GM19463 (cell line): ENCODE measurements at regions not wholly inside any gene's neighbourhood (a gene's known extent, or its start where the extent isn't known, plus 50 kb on each side); places are given as distances from the start of the nearest gene placed in this dataset.
"Not testable (repeated sequence)": the region's sequence is repeated elsewhere in the genome, so short reads cannot be mapped to it uniquely, and the experiment has no call there.

Source experiments
- ATAC-seq: cut with Tn5 transposase; IDR thresholded peaks from one replicate; pipeline ENCODE4 v1.9.1; 2021; ENCODE audit warnings: mild to moderate bottlenecking, moderate library complexity; ENCODE audit not compliant: unreplicated experiment

DNA sequence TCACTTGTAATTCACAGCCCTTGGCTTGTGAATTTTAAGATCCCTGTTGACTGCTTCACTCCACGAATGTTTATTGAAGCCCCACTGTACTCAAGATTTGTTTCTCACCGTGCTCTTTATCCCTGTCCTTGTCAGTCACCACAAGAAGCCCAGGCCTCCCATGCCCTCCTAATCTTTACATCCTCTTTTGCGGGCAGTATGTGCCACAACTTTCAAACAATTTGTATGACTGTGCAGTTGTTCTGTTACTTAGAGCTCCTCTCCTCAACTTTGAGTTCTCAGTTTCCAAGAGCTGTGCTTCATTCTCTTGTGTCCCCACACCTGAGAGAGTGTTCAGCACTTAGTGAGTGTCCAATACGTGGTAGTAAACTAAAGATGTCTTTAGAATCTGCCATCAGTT lies 467.7 kb downstream of the NKX6-1 start:
- ATAC-seq, result no peak

DNA sequence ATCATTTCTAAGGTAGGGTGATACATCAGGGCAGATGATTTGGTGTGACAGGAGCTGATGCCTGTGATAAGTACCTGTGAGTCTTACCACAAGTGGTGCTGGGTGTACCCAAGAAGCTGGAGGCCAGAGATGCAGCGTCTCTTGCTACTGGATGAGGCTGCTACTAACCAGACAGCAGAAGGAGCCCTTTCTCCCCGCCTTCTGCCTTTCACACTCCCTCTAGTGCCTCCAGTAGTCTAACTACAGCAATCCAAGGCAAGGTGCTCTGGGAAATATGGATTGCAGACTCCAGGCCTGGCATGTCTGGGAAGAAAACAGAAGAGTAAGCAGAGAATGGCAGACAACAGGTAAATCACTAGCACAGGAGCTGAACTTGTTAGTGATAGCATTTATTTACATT lies 470.8 kb downstream of the NKX6-1 start:
- no peak for ATAC-seq

DNA sequence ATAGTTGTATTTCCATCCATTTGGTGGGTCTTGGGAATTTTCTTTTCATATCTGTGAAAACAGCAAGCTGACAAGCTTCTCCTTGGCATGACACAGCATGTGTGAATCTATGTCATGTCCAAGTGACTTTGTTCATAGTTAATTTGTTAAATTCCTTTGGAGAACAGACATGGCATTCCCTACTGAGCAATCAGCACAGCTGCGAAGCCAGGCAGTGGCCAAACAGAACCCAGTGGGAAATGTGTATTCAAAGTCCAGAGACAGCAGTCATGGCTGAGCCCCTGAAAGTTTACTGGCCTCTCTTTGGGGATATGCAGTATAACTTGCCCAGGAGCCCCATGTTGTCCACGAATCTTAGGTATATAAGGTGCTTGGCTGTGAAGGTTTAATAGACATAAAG lies 474.7 kb downstream of the NKX6-1 start:
- ATAC-seq, result no peak

DNA sequence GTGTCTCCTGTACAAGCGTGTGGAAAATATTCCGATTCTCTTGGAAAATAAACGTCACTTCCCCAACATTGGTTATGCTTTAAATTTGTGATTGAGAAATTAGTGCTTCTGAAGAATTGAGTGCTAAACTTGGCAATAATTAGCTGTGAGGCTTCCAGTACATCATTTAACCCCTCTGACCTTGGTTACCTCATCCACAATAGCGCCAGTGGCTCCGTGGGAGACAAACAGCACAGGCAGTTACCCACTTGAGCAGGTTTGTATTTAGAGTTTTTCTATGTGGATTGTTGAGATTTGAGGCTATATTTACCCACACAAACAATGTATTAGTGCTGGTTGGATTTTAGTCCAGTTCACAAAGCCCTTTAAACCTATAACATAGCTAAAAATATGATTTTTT lies 476.5 kb downstream of the NKX6-1 start:
- no peak for ATAC-seq

DNA sequence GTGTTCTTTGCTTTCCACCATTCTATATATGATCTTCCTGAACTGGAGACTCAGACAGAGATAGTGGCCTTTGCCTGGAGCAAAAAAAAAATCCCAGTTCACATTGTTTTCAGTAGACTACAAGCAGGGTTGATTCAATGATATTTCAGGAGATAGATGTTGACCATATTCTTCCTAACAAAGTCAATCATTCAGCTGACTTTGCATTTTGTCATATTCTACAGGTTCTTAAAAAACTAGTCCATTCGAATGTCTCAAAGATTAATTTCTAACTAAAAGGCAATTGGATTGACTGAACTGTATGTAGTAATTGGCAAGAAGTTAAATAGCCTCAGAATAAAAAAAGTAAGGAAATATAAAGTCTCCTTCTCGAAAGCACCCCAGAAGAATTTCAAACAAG lies 479.5 kb downstream of the NKX6-1 start:
- no peak for ATAC-seq

DNA sequence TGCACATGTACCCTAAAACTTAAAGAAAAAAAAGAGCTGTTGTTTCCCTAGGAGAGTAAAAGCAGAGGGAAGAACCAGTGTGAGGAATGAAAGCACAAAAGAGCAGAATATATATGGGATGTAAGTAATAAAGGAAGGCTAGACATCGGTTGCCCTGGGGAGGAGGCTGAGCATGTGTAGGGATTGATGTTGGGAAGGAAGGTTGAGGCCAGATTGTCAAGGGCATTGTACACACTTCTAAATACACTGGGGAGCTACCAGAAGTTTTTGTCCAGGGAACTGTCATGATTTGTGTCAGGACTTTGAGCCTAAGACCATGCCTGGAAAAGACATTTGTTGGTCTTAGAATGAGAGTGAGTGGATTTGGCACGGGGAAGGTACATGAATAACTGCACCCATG lies 467.1 kb downstream of the GPAT3 start:
- ATAC-seq, result no peak

DNA sequence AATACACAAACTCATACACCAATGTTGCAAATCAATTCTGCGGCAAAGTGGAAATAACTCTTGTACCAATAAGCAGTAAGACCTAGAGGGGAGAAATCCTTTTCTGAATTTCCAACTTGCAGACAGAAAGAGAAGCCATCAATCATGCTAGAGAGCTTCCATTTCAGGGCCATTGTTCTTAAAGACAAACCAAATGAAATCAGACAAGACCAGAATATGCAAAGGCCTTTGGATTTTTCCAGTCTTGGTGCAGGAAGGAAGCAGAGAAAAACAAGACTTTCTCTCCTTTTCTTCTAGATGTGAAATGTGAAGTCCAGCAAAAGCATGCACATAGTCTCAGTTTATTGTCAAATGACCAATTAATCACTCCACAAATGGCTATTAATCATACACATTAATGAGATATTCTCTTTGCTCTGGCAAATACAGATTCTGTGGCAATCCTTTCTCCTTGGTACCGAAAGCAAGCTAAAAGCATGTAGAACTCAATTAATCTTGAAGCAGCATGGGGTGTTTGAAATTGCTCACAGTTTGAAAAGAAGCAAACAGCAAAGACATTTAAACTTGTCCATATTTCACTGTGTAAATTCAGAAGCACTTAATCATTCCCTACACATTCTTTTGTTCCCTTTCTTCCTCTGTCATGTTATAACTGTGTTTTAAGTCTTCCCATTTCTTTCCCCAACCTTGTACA lies 466.1 kb downstream of the GPAT3 start:
- no peak for ATAC-seq

DNA sequence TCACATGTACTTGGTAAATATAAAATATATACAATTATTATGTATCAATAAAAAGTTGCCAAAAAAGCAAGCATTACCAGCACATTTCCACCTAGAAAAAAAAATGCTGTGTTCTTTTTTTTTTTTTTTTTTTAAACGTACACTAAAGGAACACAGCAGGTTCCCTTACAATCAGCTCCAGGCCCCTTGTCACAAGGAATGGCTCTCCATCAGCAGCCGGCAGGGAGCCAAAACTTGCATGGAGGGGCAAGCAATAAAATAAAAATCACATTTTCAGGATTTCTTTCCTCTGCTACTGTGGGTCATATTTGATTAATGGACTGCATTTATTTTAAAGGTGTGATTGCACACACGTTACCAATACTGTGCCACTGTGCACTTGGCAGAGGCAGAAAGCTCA lies 460.3 kb downstream of the GPAT3 start:
- no peak for ATAC-seq

DNA sequence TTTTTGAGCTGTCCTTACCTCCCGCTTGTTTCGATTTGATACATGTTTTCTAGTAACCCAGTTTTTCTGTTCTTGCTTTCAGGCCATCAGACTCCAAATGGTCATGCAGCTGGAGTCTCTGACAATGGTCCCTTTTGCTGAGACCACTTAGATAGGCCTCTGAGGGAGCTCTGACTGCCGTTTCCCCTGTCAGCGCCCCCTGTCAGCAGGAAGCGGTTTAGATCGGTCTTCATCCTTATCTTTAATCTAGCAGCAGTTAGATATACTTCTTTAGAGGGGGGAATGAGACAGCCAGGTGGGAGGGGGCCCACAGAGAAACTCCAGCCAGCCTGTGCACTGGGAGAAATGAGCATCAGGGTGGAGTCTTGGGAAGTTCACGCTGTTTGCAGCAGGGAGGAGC lies 457.9 kb downstream of the GPAT3 start:
- ATAC-seq, result no peak

DNA sequence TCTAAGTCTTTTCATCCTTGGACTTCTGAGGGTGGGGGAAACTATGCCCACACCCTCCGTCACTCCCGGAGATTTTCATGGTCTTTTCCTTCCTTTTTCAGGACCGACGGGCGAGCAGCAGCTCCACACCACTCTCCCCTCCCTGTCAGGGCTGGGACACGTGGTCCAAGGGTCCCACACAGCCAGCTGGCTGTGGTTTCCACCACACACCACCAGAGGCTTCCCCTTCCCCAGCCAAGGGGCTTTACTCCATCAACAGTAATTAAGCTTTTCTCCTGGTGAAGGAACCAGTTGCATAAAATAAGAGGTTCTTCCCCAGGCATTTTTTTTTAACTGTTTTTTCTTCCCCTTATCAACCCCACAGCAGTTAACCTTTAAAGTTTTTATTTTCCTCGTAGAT lies 453.9 kb downstream of the GPAT3 start:
- no peak for ATAC-seq

DNA sequence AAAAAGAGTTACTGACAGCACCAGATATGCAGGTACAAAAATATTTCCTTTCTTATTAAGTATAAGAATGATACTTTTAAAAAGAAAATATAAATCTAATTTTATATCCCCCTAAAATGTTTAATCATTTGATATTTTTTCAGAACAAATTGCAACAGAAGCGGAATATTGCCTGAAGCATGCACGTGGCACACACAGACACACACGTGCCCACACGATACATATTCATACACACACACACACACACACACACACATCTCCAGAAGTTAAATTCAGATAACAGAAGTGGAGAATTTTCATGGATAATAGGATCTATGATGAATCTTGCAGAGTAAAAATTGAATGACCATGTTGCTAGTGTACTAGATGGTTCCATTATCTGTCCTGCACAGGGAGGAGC lies 445.2 kb downstream of the GPAT3 start:
- no peak for ATAC-seq

DNA sequence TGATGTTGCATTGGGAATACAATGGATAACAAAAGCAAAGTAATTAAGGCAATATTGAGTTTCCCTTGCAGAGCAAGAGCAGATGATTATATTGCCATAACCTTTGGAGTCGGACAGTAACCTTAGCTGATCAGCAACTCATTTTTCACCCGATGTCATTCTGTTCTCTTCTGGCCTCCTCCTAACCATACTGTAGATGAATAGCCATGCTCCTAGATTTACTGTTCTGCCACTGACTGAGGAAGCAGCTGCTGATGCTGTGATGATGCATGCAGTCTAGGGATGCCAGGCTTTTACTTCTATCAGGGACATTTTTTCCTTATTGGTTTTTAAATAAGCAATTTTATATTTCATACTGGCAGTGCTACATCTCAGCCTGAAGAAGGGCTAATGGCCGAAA lies 443.9 kb downstream of the GPAT3 start:
- no peak for ATAC-seq

DNA sequence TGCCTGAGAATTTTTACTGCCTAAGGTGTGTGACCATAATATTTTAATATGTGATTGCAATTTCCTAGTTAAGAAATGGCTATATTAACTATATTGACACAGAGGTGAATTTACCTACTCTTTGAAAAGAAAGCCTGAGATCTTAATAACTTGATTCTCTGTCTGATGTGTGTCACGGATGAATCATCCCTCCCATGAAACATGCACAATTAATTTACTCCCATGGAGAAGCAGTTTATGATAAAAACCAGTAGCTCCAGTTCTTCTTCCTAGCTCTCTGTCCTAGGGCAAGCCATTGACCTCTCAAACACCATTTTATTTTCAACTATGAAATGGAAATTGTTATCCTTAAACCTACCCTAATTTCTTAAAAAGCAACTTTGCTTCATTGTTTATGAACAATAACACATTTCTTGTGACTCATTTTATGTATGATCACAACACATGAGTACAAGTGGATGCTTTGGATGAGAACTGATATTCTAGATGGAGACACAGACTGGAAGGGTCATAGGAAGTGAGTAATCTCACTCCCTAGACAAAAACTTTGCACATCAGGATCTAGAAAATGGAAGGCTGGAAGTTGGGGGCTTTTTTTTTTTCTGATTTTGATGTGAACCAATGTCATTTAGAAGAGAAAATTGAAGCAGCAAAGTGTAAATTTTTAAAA lies 438.3 kb downstream of the GPAT3 start:
- ATAC-seq, result no peak

DNA sequence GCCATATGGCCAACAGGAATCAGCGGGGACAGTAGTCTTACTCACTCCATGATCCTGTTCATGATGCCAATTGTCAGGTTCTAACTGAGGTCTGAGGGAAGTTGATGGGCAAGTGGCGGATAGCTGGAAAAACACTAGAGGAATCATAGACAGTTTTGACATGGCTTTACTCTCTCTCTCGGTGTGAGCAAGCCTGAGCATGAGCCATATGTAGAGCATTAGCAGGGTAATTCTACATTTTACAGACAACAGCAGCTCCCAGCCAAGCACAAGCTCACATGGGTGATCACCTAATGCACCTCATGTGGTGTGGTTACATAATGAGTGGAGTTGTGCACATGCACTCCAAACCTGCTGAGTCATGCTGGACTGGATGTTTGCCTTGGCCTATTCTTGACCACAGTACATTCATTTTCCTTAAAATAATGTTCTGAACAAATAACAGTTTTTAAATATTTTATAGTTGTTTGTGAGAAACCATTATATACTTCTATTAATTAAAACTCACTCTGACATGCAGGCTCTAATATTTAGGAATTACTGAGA lies 429.2 kb downstream of the GPAT3 start:
- no peak for ATAC-seq

DNA sequence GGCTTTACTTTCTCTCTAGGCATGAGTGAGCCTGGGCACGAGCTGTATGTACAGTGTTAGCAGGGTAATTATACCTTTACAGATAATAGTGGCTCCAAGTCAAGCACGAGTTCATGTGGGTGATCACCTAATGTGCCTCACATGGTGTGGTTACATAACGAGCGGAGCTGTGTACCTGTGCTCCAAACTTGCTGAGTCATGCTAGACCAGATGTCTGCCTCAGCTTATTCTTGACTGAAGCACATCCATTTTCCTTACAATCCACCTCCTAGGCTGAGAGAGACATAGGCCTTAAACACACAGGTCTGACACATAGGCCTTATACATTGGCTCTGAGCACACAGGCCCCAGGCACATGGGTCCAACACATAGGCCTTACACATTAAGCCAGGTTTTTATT lies 426.6 kb downstream of the GPAT3 start:
- no peak for ATAC-seq

DNA sequence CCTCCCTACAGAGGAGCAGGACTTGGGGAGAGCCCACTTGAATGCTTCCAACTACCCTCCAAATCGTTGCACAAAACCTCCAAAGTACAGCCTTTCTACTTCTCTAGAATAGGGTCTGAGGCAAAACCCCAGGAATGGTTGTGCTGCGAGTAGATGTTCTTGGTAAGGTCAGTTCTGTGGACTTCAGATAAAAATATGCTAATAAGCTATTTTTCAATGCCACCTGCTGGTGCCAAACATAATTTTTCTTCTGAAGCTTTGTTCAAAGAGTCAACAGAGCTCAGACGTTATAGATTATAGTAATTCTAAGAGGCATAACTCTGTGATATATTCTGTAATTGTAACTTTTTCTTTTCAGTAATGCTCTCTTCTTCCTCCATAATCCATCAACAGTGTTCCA lies 425.7 kb downstream of the GPAT3 start:
- ATAC-seq, result no peak

DNA sequence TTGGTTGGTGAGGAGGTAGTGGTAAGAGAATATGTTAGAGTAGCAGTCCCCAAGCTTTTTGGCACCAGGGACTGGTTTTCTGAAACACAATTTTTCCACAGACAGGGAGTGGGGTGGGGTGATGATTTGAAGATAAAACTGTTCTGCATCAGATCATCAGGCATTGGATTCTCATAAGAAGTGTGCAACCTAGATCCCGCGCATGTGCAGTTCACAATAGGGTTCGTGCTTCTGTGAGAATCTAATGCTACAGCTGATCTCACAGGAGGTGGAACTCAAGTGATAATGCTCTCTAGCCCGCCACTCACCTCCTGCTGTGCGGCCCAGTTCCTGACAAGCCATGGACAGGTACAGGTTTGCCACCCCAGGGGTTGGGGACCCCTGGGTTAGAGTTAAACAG lies 423.3 kb downstream of the GPAT3 start:
- ATAC-seq, result no peak

DNA sequence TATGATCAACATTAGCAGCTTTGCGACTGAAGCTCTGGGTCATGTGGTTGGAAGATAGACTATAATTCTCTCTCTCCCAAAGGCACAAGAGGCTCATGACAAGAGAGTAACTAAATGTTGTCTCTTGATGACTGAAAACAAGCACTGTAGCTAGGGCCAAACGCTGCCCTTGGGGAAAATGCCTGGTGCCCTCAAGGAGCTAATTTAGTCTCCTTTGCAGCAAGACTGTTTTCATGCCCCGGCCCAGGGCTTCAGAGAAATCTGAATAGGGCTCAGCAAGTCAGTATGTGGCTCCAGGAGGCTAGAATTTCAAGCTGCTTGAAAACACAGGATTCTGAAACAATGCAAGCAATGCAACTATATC lies 411.9 kb downstream of the GPAT3 start:
- ATAC-seq, result no peak

DNA sequence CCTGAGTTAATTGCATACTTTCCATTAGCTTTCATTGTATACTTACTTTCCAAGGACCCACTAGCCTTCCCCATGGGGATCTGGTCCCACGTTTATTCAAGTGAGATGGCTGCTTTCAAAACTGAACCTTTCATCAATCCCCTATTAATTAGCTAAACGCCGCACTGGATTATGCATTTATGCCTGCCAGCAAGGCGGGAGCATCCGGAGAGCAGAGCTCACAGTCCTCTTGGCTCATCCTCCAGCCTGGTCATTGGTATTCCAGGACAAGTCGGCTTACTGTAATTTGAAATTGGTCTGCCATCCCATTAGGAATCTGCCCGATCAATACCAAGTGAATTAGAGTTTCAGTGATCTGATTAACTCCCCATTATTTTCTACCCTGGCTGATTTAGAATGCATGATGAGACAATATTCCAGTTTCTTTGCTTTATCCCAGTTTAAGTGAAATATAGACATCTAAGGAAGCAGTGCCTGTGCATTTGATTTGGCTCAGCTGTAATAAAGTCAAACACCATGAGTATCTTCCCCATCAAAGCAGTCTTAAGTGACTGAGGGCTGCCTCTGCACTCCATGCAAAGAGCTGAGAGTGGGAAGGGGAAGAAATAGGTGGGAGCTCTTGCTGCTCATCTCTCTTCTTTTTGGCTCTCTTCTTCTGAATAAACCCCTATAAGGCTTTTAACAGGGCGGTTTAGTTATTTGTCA lies 411.4 kb downstream of the GPAT3 start:
- ATAC-seq, result no peak

DNA sequence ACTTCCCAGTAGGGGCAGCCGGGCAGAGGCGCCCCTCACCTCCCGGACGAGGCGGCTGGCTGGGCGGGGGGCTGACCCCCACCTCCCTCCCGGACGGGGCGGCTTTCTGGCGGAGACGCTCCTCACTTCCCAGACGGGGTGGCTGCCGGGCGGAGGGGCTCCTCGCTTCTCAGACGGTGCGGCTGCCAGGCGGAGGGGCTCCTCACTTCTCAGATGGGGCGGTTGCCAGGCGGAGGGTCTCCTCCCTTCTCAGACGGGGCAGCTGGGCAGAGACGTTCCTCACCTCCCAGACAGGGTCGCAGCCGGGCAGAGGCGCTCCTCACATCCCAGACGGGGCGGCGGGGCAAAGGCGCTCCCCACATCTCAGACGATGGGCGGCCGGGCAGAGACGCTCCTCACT lies 407.8 kb downstream of the GPAT3 start:
- not testable (repeated sequence) for ATAC-seq

DNA sequence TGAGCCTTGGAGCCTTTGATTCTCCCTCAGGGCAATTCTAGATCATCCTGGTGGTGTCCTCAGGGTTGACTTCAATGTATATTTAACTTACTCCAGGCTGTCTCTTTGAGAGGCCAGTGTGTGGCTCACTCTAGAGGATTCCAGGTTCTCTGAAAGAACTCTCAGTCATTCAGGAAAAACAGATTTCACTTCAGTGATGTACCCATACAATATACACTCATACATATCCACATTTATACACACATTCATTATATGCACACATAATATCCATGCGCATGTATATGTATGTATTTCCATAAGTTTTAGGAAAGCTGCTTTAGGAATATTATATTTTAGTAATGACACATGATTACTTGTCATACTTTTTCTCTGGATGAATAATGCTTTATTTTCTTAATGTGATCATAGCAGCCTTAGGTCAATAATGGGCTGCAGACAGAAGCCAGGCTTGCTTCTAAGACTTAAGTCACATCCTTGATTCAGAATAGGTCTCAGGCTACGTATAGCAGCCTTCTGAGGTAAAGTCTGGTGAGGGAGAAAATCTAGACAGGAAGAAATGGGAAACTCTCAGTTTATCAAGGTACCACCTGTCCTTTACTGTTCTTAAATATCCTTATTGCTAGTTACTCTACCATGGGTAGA lies 397.0 kb downstream of the GPAT3 start:
- no peak for ATAC-seq
